GM12878 (cell line): ENCODE measurements at regions not wholly inside any gene's neighbourhood (a gene's known extent, or its start where the extent isn't known, plus 50 kb on each side); places are given as distances from the start of the nearest gene placed in this dataset.

Experiments used
- ATAC-seq: fragments of 200-7000 bp; cut with Tn5 transposase; 3 replicates; pipeline ENCODE4 v1.9.1; 2020; ENCODE audit warnings: mild to moderate bottlenecking, moderate library complexity
- BruUV-seq: library from RNA; stranded (reverse); fragments of 400-500 nt; replicated peaks from 2 replicates; lab custom pipeline; 2021; lab: Mats Ljungman, UMichigan
- CTCF ChIA-PET: fragments of 300-600 bp; sonication (Branson Sonifier 250); formaldehyde crosslinking; extraction: SDS; loops from one replicate; lab custom pipeline; 2021; ENCODE audit warnings: inconsistent platforms; lab: Yijun Ruan, JAX
- POLR2A ChIA-PET: fragments of 350-600 bp; formaldehyde crosslinking; extraction: SDS; loops from one replicate; lab custom pipeline; 2021; ENCODE audit warnings: inconsistent platforms; lab: Charles Lee
- RAD21 ChIA-PET: fragments of 300-600 bp; sonication (Branson Sonifier 250); formaldehyde crosslinking; loops from one replicate; lab custom pipeline; 2023; ENCODE audit warnings: antibody characterized with exemption; ENCODE audit not compliant: unreplicated experiment; lab: Charles Lee
- SMC1A ChIA-PET: fragments of 300-600 bp; sonication (Branson Sonifier 250); formaldehyde crosslinking; loops from one replicate; lab custom pipeline; 2023; ENCODE audit not compliant: unreplicated experiment, uncharacterized antibody; lab: Charles Lee
- DNase-seq: peaks from one replicate; pipeline ENCODE4 v3.0.0-alpha.2; 2011; ENCODE audit warnings: low read depth, low spot score
- FAIRE-seq: peaks from 3 replicates; lab custom pipeline; 2011; peaks lifted over from hg19 to GRCh38; lab: Jason Lieb, UNC
- H2AFZ ChIP-seq: 2 replicates; pipeline ENCODE4 v1.6.0; 2011; ENCODE audit warnings: low read depth, low read length, control low read depth; ENCODE audit not compliant: control insufficient read depth
- H3K27ac ChIP-seq: 2 replicates; pipeline ENCODE4 v1.5.1; 2011; ENCODE audit warnings: control low read depth; ENCODE audit not compliant: control insufficient read depth, insufficient read depth
- H3K27me3 ChIP-seq, 2 experiments: replicated peaks in 1 of 2; 2 replicates each; pipeline versions ENCODE4 v1.6.0 to v1.6.1; 2011; ENCODE audit warnings: low read length in 1 of 2; ENCODE audit not compliant: control insufficient read depth in 2 of 2, insufficient read depth in 2 of 2
- H3K36me3 ChIP-seq, 2 experiments: 2 replicates each; pipeline ENCODE4 v1.5.1; 2011; ENCODE audit warnings: low read length in 1 of 2; ENCODE audit not compliant: control insufficient read depth in 2 of 2, insufficient read depth in 2 of 2
- H3K4me1 ChIP-seq: 2 replicates; pipeline ENCODE4 v1.6.1; 2011; ENCODE audit warnings: mild to moderate bottlenecking, low read length, moderate library complexity, mixed read lengths; ENCODE audit not compliant: control insufficient read depth, insufficient read depth
- H3K4me2 ChIP-seq: 2 replicates; pipeline ENCODE4 v1.6.0; 2011; ENCODE audit warnings: control low read depth; ENCODE audit not compliant: control insufficient read depth, insufficient read depth
- H3K4me3 ChIP-seq: fragments of 200-600 bp; sonication (generic); 2 replicates; pipeline ENCODE4 v1.5.1; 2016
- H3K79me2 ChIP-seq: 2 replicates; pipeline ENCODE4 v1.6.0; 2011; ENCODE audit warnings: low read length; ENCODE audit not compliant: control insufficient read depth, insufficient read depth
- H3K9ac ChIP-seq: 2 replicates; pipeline ENCODE4 v1.8.0; 2011; ENCODE audit warnings: low read length, control low read depth, mixed read lengths; ENCODE audit not compliant: control insufficient read depth, insufficient read depth
- H3K9me3 ChIP-seq: replicated peaks from 3 replicates; pipeline ENCODE4 v1.5.1; 2011; ENCODE audit warnings: mild to moderate bottlenecking, low read length; ENCODE audit not compliant: control insufficient read depth, insufficient read depth
- H4K20me1 ChIP-seq: 2 replicates; pipeline ENCODE4 v1.6.0; 2011; ENCODE audit not compliant: control insufficient read depth, insufficient read depth
- CHD1 ChIP-seq: IDR thresholded peaks from 2 replicates; pipeline ENCODE4 v1.6.1; 2012; ENCODE audit warnings: low read depth, low read length, improper control_type of control experiment
- JUNB ChIP-seq: IDR thresholded peaks from 2 replicates; pipeline ENCODE4 v1.6.1; 2016; ENCODE audit warnings: antibody characterized with exemption, mild to moderate bottlenecking
- MXI1 ChIP-seq: fragments of 150-350 bp; IDR thresholded peaks from 2 replicates; pipeline ENCODE4 v1.6.1; 2011; ENCODE audit warnings: low read depth, mild to moderate bottlenecking, inconsistent platforms, low read length, improper control_type of control experiment
- MYC ChIP-seq: IDR thresholded peaks from 2 replicates; pipeline ENCODE4 v1.6.1; 2011; ENCODE audit warnings: mild to moderate bottlenecking, low read length, moderate library complexity, inconsistent platforms; ENCODE audit not compliant: insufficient read depth, insufficient replicate concordance, insufficient read length, severe bottlenecking
- NKRF ChIP-seq: fragments of 450-650 bp; conservative IDR thresholded peaks from 2 replicates; pipeline ENCODE4 v1.6.1; 2017; ENCODE audit warnings: mild to moderate bottlenecking, moderate library complexity
- RAD21 ChIP-seq: IDR thresholded peaks from 2 replicates; pipeline ENCODE4 v1.6.1; 2011; ENCODE audit warnings: mild to moderate bottlenecking, low read depth, low read length, moderate library complexity; ENCODE audit not compliant: insufficient read depth
- RAD51 ChIP-seq: fragments of 450-650 bp; IDR thresholded peaks from 2 replicates; pipeline ENCODE4 v1.6.1; 2016; ENCODE audit warnings: moderate library complexity, mild to moderate bottlenecking, inconsistent platforms
- SMAD5 ChIP-seq: IDR thresholded peaks from 2 replicates; pipeline ENCODE4 v1.6.1; 2016; ENCODE audit warnings: antibody characterized with exemption, low read depth
- SMC3 ChIP-seq: IDR thresholded peaks from 2 replicates; pipeline ENCODE4 v1.6.1; 2011; ENCODE audit warnings: low read length, improper control_type of control experiment, borderline replicate concordance
- STAT3 ChIP-seq: IDR thresholded peaks from 2 replicates; pipeline ENCODE4 v1.6.1; 2011; ENCODE audit warnings: low read depth, low read length, improper control_type of control experiment
- TCF12 ChIP-seq: IDR thresholded peaks from 2 replicates; pipeline ENCODE4 v1.6.1; 2011; ENCODE audit warnings: low read depth, mild to moderate bottlenecking, low read length
- USF1 ChIP-seq: IDR thresholded peaks from 2 replicates; pipeline ENCODE4 v1.6.1; 2011; ENCODE audit warnings: borderline replicate concordance, low read depth, mild to moderate bottlenecking, moderate library complexity, mixed read lengths, low read length; ENCODE audit not compliant: insufficient read depth; ENCODE audit errors: extremely low read length
- WGBS: methylation state at CpG from one replicate; pipeline ENCODE4 v1.1.6; 2016; ENCODE audit warnings: low lambda C conversion rate; ENCODE audit not compliant: insufficient replicate concordance, insufficient coverage; ENCODE audit errors: missing lambda C conversion rate; 5-methylcytosine and 5-hydroxymethylcytosine counted together
- in situ Hi-C: fragments of 300-500 bp; cut with MboI; formaldehyde crosslinking; loops from 9 replicates; pipeline ENCODE4 v1.14.3; 2018; ENCODE audit warnings: mixed read lengths
- intact Hi-C: fragments of 100-400 bp; cut with micrococcal nuclease; formaldehyde crosslinking; loops from one replicate; pipeline ENCODE4 v1.14.2; 2022; ENCODE audit not compliant: unreplicated experiment
- TF ChIP-seq, protein P1 (sequence below): fragments of 450-650 bp; IDR thresholded peaks from 2 replicates; pipeline ENCODE4 v1.6.1; 2016; ENCODE audit warnings: mild to moderate bottlenecking

DNA sequence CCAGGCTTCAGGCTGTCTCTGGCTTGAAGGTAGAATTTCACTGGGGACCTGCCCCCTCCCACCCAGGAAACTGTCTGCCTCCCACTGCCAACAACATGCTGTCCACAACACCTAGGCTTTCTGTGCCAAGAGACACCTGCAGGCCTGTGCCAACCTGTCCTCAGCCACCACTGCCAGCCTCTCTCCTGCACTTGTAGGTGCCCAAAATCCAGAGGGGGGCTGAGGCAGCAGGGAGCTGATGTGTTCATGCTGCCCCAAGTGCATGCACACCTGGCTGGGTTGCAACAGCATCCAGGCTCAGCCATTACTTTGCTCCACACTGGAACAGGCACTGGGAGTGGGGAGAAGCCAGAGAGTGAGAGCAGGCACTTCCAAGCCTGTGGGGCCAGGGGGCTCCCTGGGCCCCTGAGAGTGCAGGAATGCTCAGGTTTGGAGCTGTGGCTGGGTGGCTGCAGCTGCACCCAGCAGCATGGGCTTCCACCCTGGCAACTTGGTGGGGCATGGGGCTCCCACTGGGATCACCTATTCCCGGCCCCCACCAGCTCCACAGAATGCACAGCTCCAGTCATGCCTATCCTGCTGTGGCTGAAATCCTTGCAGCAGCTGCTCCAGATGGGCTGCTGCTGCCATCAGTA, 218.1 kb upstream of the OBI1 start (continued):
- no peak for TF ChIP-seq NKRF
- TF ChIP-seq JUNB, result no peak

- H3K4me3 ChIP-seq, result no peak overlapping the region
- H3K9me3 ChIP-seq, result no peaks in the 10 kb centered on the region
- 13% methylated on average over 12 of the region's 12 CpGs for WGBS
- H4K20me1 ChIP-seq, result no peaks in the 10 kb centered on the region
- intact Hi-C loops, result loop anchor here (1.0 kb wide), 1 partner anchor 370 kb away; no protein-coding TSS in a partner anchor
- ChIA-PET CTCF (interaction anchor here (0.6 to 2.1 kb wide), 9 partner anchors 96 to 635 kb away, joined by 3 to 27 read pairs (median 4); no protein-coding TSS in a partner anchor), SMC1A (interaction anchor here (1.0 to 3.9 kb wide), 3 partner anchors 103 to 181 kb away, joined by 4 to 30 read pairs (median 10); no protein-coding TSS in a partner anchor), POLR2A (no interaction called here), RAD21 (interaction anchor here (0.7 to 3.5 kb wide), 6 partner anchors 38 to 674 kb away, joined by 3 to 32 read pairs (median 3); no protein-coding TSS in a partner anchor)
- ATAC-seq, result peak; percentile 97
- no peaks in the 10 kb centered on the region for H3K4me1 ChIP-seq
- in situ Hi-C loops, result no loop called here
- H3K9ac ChIP-seq, result no peak overlapping the region
- FAIRE-seq, result no peak
- H3K27ac ChIP-seq, result no peak overlapping the region
- DNase-seq, result no peak
- no peak overlapping the region for H2AFZ ChIP-seq
- no peaks in the 10 kb centered on the region for H3K79me2 ChIP-seq
- no peaks in the 10 kb centered on the region for H3K36me3 ChIP-seq
- no TSS peak for BruUV-seq
- H3K27me3 ChIP-seq, result no peaks in the 10 kb centered on the region
- no peak overlapping the region for H3K4me2 ChIP-seq
- peak; percentile 54 for TF ChIP-seq USF1
- peak; percentile 48 for TF ChIP-seq RAD21
- TF ChIP-seq RAD51, result peak; percentile 45; the same call in 1 of the 2 replicates
- TF ChIP-seq, protein P1, sequence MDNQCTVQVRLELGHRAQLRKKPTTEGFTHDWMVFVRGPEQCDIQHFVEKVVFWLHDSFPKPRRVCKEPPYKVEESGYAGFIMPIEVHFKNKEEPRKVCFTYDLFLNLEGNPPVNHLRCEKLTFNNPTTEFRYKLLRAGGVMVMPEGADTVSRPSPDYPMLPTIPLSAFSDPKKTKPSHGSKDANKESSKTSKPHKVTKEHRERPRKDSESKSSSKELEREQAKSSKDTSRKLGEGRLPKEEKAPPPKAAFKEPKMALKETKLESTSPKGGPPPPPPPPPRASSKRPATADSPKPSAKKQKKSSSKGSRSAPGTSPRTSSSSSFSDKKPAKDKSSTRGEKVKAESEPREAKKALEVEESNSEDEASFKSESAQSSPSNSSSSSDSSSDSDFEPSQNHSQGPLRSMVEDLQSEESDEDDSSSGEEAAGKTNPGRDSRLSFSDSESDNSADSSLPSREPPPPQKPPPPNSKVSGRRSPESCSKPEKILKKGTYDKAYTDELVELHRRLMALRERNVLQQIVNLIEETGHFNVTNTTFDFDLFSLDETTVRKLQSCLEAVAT, result no peak
- TF ChIP-seq STAT3, result no peak
- no peak for TF ChIP-seq TCF12
- peak; percentile 29; the same call in 1 of the 2 replicates for TF ChIP-seq SMC3
- TF ChIP-seq SMAD5, result no peak
- TF ChIP-seq MXI1, result no peak
- TF ChIP-seq MYC, result no peak
- no peak for TF ChIP-seq CHD1
These were observed 217.0 kb upstream of the OBI1 start for GRCh38 chr13:78875792-78876580.
